ENCODE measurements at regions not wholly inside any gene's neighbourhood (a gene's known extent, or its start where the extent isn't known, plus 50 kb on each side); places are given as distances from the start of the nearest gene placed in this dataset.

DNA sequence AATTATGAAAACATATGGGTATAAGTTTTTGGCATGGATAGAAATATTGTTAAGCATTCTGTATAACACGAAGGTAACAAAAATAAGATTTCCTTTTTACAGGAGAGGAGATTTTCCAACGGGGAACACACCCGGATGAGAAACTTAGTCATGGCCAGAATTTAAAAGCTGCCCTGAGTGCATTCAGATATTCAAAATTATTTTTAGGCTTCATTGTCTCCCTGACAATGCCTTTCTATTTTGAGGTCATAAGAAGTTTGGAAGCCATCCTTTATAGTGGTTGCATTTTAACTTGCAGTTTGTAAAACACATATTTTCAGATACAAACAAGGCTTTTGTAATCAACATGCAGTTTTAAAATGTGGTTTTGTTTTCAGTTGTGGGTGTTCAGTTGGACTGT is 357.5 kb upstream of the FAM47C start:
- 0 to 6% methylated on average over 2 to 3 of the region's 3 CpGs for WGBS, 2 experiments (ENCODE audit: low coverage in 1 of 2, low lambda C conversion rate in 2 of 2, missing lambda C conversion rate in 2 of 2)
- in situ Hi-C loops (cut with MboI) = no loop called here

GRCh38 chrX:36683507-36683906 is 324.7 kb upstream of the FAM47C start:
- Histone ChIP-seq H3K4me2 (ENCODE audit: unreplicated experiment) (no peak overlapping the region), H2AFZ (no peak overlapping the region), H3K36me3 (ENCODE audit: low read depth) (no peaks in the 10 kb centered on the region), H3K4me1 (ENCODE audit: insufficient read depth) (no peaks in the 10 kb centered on the region), H3K27me3 (replicated peaks; ENCODE audit: insufficient read depth) (no peaks in the 10 kb centered on the region), H3K79me2 (ENCODE audit: insufficient read depth) (no peaks in the 10 kb centered on the region), H3K9me2 (ENCODE audit: insufficient read depth) (no peaks in the 10 kb centered on the region), H3K9ac (no peak overlapping the region), H4K20me1 (ENCODE audit: insufficient read depth) (no peaks in the 10 kb centered on the region), H3K27ac (no peak overlapping the region), H3K9me3 (ENCODE audit: low read depth) (no peaks in the 10 kb centered on the region), H3K4me3 (no peak overlapping the region), H3F3A (ENCODE audit: insufficient read depth) (no peaks in the 10 kb centered on the region)
- in situ Hi-C loops (cut with MboI) = no loop called here
- no peak for DNase-seq
- TF ChIP-seq EZH2 (IDR thresholded peaks at IDR 0.05; ENCODE audit: insufficient read depth, poor library complexity, severe bottlenecking) (no peak), EZH2phosphoT487 (IDR thresholded peaks at IDR 0.05; ENCODE audit: insufficient read depth, low read depth) (no peak)
- WGBS, 2 experiments (ENCODE audit: low coverage in 1 of 2, low lambda C conversion rate in 2 of 2, missing lambda C conversion rate in 2 of 2) = 47 to 55% methylated on average over 1 of the region's 1 CpG

More for the DNA sequence above, 357.5 kb upstream of the FAM47C start:
- Histone ChIP-seq H3K9ac (no peak overlapping the region), H3K27me3 (replicated peaks; ENCODE audit: insufficient read depth) (no peaks in the 10 kb centered on the region), H3F3A (ENCODE audit: insufficient read depth) (no peaks in the 10 kb centered on the region), H3K4me2 (ENCODE audit: unreplicated experiment) (no peak overlapping the region), H4K20me1 (ENCODE audit: insufficient read depth) (no peaks in the 10 kb centered on the region), H3K79me2 (ENCODE audit: insufficient read depth) (no peaks in the 10 kb centered on the region), H3K36me3 (ENCODE audit: low read depth) (no peaks in the 10 kb centered on the region), H2AFZ (no peak overlapping the region), H3K9me2 (ENCODE audit: insufficient read depth) (no peaks in the 10 kb centered on the region), H3K4me1 (ENCODE audit: insufficient read depth) (no peaks in the 10 kb centered on the region), H3K9me3 (ENCODE audit: low read depth) (no peaks in the 10 kb centered on the region), H3K4me3 (no peak overlapping the region), H3K27ac (no peak overlapping the region)
- no peak for TF ChIP-seq EZH2phosphoT487 (IDR thresholded peaks at IDR 0.05; ENCODE audit: insufficient read depth, low read depth)
- no peak for TF ChIP-seq EZH2 (IDR thresholded peaks at IDR 0.05; ENCODE audit: insufficient read depth, poor library complexity, severe bottlenecking)
- no peak for DNase-seq

- in situ Hi-C loops (cut with MboI) = no loop called here
- Histone ChIP-seq H3K27ac (no peak overlapping the region), H3K9me2 (ENCODE audit: insufficient read depth) (no peaks in the 10 kb centered on the region), H3K9me3 (ENCODE audit: low read depth) (no peaks in the 10 kb centered on the region), H4K20me1 (ENCODE audit: insufficient read depth) (no peaks in the 10 kb centered on the region), H2AFZ (no peak overlapping the region), H3K4me2 (ENCODE audit: unreplicated experiment) (no peak overlapping the region), H3K27me3 (replicated peaks; ENCODE audit: insufficient read depth) (no peaks in the 10 kb centered on the region), H3F3A (ENCODE audit: insufficient read depth) (no peaks in the 10 kb centered on the region), H3K79me2 (ENCODE audit: insufficient read depth) (no peaks in the 10 kb centered on the region), H3K36me3 (ENCODE audit: low read depth) (no peaks in the 10 kb centered on the region), H3K4me3 (no peak overlapping the region), H3K4me1 (ENCODE audit: insufficient read depth) (no peaks in the 10 kb centered on the region), H3K9ac (no peak overlapping the region)
- DNase-seq = no peak
- TF ChIP-seq EZH2 (IDR thresholded peaks at IDR 0.05; ENCODE audit: insufficient read depth, poor library complexity, severe bottlenecking) = no peak
- no peak for TF ChIP-seq EZH2phosphoT487 (IDR thresholded peaks at IDR 0.05; ENCODE audit: insufficient read depth, low read depth)
Observed at GRCh38 chrX:36684053-36684452, 324.1 kb upstream of the FAM47C start.

DNA sequence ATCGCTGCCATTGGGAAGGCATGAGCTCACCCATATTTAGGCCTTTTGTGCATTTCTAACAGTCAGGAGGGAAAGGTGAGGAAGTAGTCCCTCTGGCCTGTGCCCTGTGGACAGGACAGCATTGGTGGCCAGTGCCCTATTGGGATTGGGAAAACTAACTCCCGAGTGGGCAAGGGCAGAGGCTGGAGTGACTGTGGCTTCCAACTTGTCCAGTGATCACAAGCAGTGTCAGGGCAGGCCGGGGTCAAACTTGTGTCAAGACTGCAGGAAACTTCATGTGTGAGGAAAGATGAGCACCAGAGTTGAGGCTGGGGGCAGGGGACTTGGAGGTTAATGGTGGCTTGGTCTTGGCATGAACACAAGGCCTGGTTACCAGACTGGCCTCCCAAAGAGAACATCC is 286.2 kb upstream of the FAM47C start:
- no peaks in the 10 kb centered on the region for H3K27me3 ChIP-seq (replicated peaks; ENCODE audit: insufficient read depth)
- H2AFZ ChIP-seq = no peak overlapping the region
- H3K79me2 ChIP-seq (ENCODE audit: insufficient read depth) = no peaks in the 10 kb centered on the region
- in situ Hi-C loops (cut with MboI) = no loop called here
- no peak overlapping the region for H3K4me3 ChIP-seq
- H4K20me1 ChIP-seq (ENCODE audit: insufficient read depth) = no peaks in the 10 kb centered on the region
- no peak overlapping the region for H3K9ac ChIP-seq
- H3K36me3 ChIP-seq (ENCODE audit: low read depth) = no peaks in the 10 kb centered on the region
- H3K4me1 ChIP-seq (ENCODE audit: insufficient read depth) = no peaks in the 10 kb centered on the region
- WGBS, 2 experiments (ENCODE audit: low coverage in 1 of 2, low lambda C conversion rate in 2 of 2, missing lambda C conversion rate in 2 of 2) = 13 to 17% methylated on average over 3 of the region's 3 CpGs
- H3K4me2 ChIP-seq (ENCODE audit: unreplicated experiment) = no peak overlapping the region
- H3K27ac ChIP-seq = no peak overlapping the region
- no peaks in the 10 kb centered on the region for H3K9me3 ChIP-seq (ENCODE audit: low read depth)
- no peaks in the 10 kb centered on the region for H3F3A ChIP-seq (ENCODE audit: insufficient read depth)
- TF ChIP-seq EZH2 (IDR thresholded peaks at IDR 0.05; ENCODE audit: insufficient read depth, poor library complexity, severe bottlenecking) (no peak), EZH2phosphoT487 (IDR thresholded peaks at IDR 0.05; ENCODE audit: insufficient read depth, low read depth) (no peak)
- H3K9me2 ChIP-seq (ENCODE audit: insufficient read depth) = no peaks in the 10 kb centered on the region
- DNase-seq = no peak

- Histone ChIP-seq H3K9me2 (ENCODE audit: insufficient read depth) (no peaks in the 10 kb centered on the region), H3K36me3 (ENCODE audit: low read depth) (no peaks in the 10 kb centered on the region), H3K4me1 (ENCODE audit: insufficient read depth) (no peaks in the 10 kb centered on the region), H3K9ac (no peak overlapping the region), H3K79me2 (ENCODE audit: insufficient read depth) (no peaks in the 10 kb centered on the region), H2AFZ (no peak overlapping the region), H3K4me3 (no peak overlapping the region), H3K27me3 (replicated peaks; ENCODE audit: insufficient read depth) (no peaks in the 10 kb centered on the region), H3K9me3 (ENCODE audit: low read depth) (no peaks in the 10 kb centered on the region), H3K27ac (no peak overlapping the region), H3K4me2 (ENCODE audit: unreplicated experiment) (no peak overlapping the region), H4K20me1 (ENCODE audit: insufficient read depth) (no peaks in the 10 kb centered on the region), H3F3A (ENCODE audit: insufficient read depth) (no peaks in the 10 kb centered on the region)
- WGBS, 2 experiments (ENCODE audit: low coverage in 1 of 2, low lambda C conversion rate in 2 of 2, missing lambda C conversion rate in 2 of 2) = 65 to 72% methylated on average over 2 of the region's 2 CpGs
- TF ChIP-seq EZH2 (IDR thresholded peaks at IDR 0.05; ENCODE audit: insufficient read depth, poor library complexity, severe bottlenecking) (no peak), EZH2phosphoT487 (IDR thresholded peaks at IDR 0.05; ENCODE audit: insufficient read depth, low read depth) (no peak)
- no peak for DNase-seq
- in situ Hi-C loops (cut with MboI) = no loop called here
Observed at GRCh38 chrX:36753602-36754001, 254.6 kb upstream of the FAM47C start.

Data from GM23248 (cell line).